ENCODE measurements at regions not wholly inside any gene's neighbourhood (a gene's known extent, or its start where the extent isn't known, plus 50 kb on each side); places are given as distances from the start of the nearest gene placed in this dataset.

- ChIA-PET CTCF (no interaction called here), POLR2A (no interaction called here)
- no peak overlapping the region for H3K4me3 Mint-ChIP-seq
- H3K27ac Mint-ChIP-seq = no peak overlapping the region
- H3K36me3 Mint-ChIP-seq = no peaks in the 10 kb centered on the region
- ATAC-seq (no peak), DNase-seq (ENCODE audit: low spot score) (no peak)
- no peaks in the 10 kb centered on the region for H3K9me3 Mint-ChIP-seq
- TF ChIP-seq PREB (CRISPR knock-in tag; IDR thresholded peaks at IDR 0.05; ENCODE audit: borderline replicate concordance) = no peak
- no peak for TF ChIP-seq ZBTB43 (CRISPR knock-in tag; IDR thresholded peaks at IDR 0.05)
- no peak for TF ChIP-seq GTF2I (CRISPR knock-in tag; conservative IDR thresholded peaks at IDR 0.05)
- no peak for TF ChIP-seq ATF6 (CRISPR knock-in tag; IDR thresholded peaks at IDR 0.05)
- TF ChIP-seq USF2 (CRISPR knock-in tag; IDR thresholded peaks at IDR 0.05) = no peak
- TF ChIP-seq FOXJ3 (CRISPR knock-in tag; IDR thresholded peaks at IDR 0.05; ENCODE audit: borderline replicate concordance) = no peak
- no peak for TF ChIP-seq ZNF232 (CRISPR knock-in tag; IDR thresholded peaks at IDR 0.05)
- no peak for TF ChIP-seq TP53 (CRISPR knock-in tag; IDR thresholded peaks at IDR 0.05)
- no peak for TF ChIP-seq SMAD4 (CRISPR knock-in tag; IDR thresholded peaks at IDR 0.05)
- TF ChIP-seq IRF2 (CRISPR knock-in tag; IDR thresholded peaks at IDR 0.05; ENCODE audit: borderline replicate concordance, low read depth) = no peak
- no peak for TF ChIP-seq EMX1 (CRISPR knock-in tag; IDR thresholded peaks at IDR 0.05)
- peaks cover 4% of the 10 kb centered on the region; the same call in 1 of the 2 replicates for H3K27me3 Mint-ChIP-seq (ENCODE audit: low read depth)
- no peaks in the 10 kb centered on the region for H3K4me1 Mint-ChIP-seq
These were observed 58.0 kb upstream of the PRKAR2B start for GRCh38 chr7:106986450-106986977.

GRCh38 chr7:106987777-106988176, 56.7 kb upstream of the PRKAR2B start:
- CTCF ChIA-PET = no interaction called here
- no peaks in the 10 kb centered on the region for H3K36me3 Mint-ChIP-seq
- POLR2A ChIA-PET = no interaction called here
- TF ChIP-seq ATF6 (CRISPR knock-in tag; IDR thresholded peaks at IDR 0.05) (no peak), ATF1 (CRISPR knock-in tag; IDR thresholded peaks at IDR 0.05) (no peak), ZNF396 (CRISPR knock-in tag; IDR thresholded peaks at IDR 0.05; ENCODE audit: borderline replicate concordance) (no peak), ZSCAN18 (CRISPR knock-in tag; IDR thresholded peaks at IDR 0.05) (no peak), ATF3 (CRISPR knock-in tag; conservative IDR thresholded peaks at IDR 0.05) (no peak), PRDM15 (CRISPR knock-in tag; IDR thresholded peaks at IDR 0.05) (no peak), ZBTB21 (CRISPR knock-in tag; IDR thresholded peaks at IDR 0.05; ENCODE audit: borderline replicate concordance) (no peak), PREB (CRISPR knock-in tag; IDR thresholded peaks at IDR 0.05; ENCODE audit: borderline replicate concordance) (no peak), CREM (CRISPR knock-in tag; IDR thresholded peaks at IDR 0.05) (no peak), NR2C2 (CRISPR knock-in tag; IDR thresholded peaks at IDR 0.05) (no peak)

More at GRCh38 chr7:106987777-106988176, 56.7 kb upstream of the PRKAR2B start:
- Mint-ChIP-seq H3K9me3 (no peaks in the 10 kb centered on the region), H3K27me3 (ENCODE audit: low read depth) (no peaks in the 10 kb centered on the region), H3K27ac (no peak overlapping the region), H3K4me3 (no peak overlapping the region), H3K4me1 (0 out of 2 replicates have a peak, but pooled peaks cover 3% of the 10 kb centered on the region)
- no peak for ATAC-seq
- no peak for DNase-seq (ENCODE audit: low spot score)
